Neuron (in vitro differentiated cells): ENCODE measurements at regions not wholly inside any gene's neighbourhood (a gene's known extent, or its start where the extent isn't known, plus 50 kb on each side); places are given as distances from the start of the nearest gene placed in this dataset.

Source experiments
- H2AFZ ChIP-seq: one replicate; pipeline ENCODE4 v1.6.1; 2013; ENCODE audit warnings: low read depth, mild to moderate bottlenecking, inconsistent platforms, low read length, moderate library complexity
- H3K27me3 ChIP-seq: one replicate; pipeline ENCODE4 v1.6.1; 2013; ENCODE audit warnings: low read length; ENCODE audit not compliant: insufficient read depth
- H3K36me3 ChIP-seq: one replicate; pipeline ENCODE4 v1.6.1; 2013; ENCODE audit warnings: low read length; ENCODE audit not compliant: insufficient read depth
- H3K4me1 ChIP-seq: one replicate; pipeline ENCODE4 v1.6.1; 2013; ENCODE audit warnings: low read length; ENCODE audit not compliant: insufficient read depth
- H3K4me3 ChIP-seq: 2 replicates; pipeline ENCODE4 v1.5.1; 2013; ENCODE audit warnings: mild to moderate bottlenecking, low read length, moderate library complexity
- H3K9me3 ChIP-seq: one replicate; pipeline ENCODE4 v1.6.1; 2013; ENCODE audit warnings: low read length

- no peak overlapping the region for H2AFZ ChIP-seq
- H3K36me3 ChIP-seq: no peaks in the 10 kb centered on the region
- H3K4me3 ChIP-seq: no peak overlapping the region
- no peaks in the 10 kb centered on the region for H3K4me1 ChIP-seq
- H3K9me3 ChIP-seq: peaks cover 3% of the 10 kb centered on the region
- H3K27me3 ChIP-seq: no peaks in the 10 kb centered on the region
These were observed 313.2 kb upstream of the DIO3 start for GRCh38 chr14:101247842-101248725.

- Histone ChIP-seq H2AFZ (no peak overlapping the region), H3K27me3 (no peaks in the 10 kb centered on the region), H3K4me3 (no peak overlapping the region), H3K9me3 (peaks cover 3% of the 10 kb centered on the region), H3K36me3 (no peaks in the 10 kb centered on the region), H3K4me1 (no peaks in the 10 kb centered on the region)
These were observed 312.2 kb upstream of the DIO3 start for GRCh38 chr14:101248840-101249675.

GRCh38 chr14:101249676-101250036 is 311.6 kb upstream of the DIO3 start:
- Histone ChIP-seq H2AFZ (no peak overlapping the region), H3K36me3 (no peaks in the 10 kb centered on the region), H3K27me3 (no peaks in the 10 kb centered on the region), H3K9me3 (peaks cover 3% of the 10 kb centered on the region), H3K4me1 (no peaks in the 10 kb centered on the region), H3K4me3 (no peak overlapping the region)

- Histone ChIP-seq H2AFZ (no peak overlapping the region), H3K27me3 (no peaks in the 10 kb centered on the region), H3K36me3 (no peaks in the 10 kb centered on the region), H3K4me3 (no peak overlapping the region), H3K9me3 (peaks cover 3% of the 10 kb centered on the region), H3K4me1 (no peaks in the 10 kb centered on the region)
These were observed 310.9 kb upstream of the DIO3 start for GRCh38 chr14:101250336-101250947.

- H3K4me3 ChIP-seq: no peak overlapping the region
- H2AFZ ChIP-seq: no peak overlapping the region
- no peaks in the 10 kb centered on the region for H3K36me3 ChIP-seq
- no peaks in the 10 kb centered on the region for H3K4me1 ChIP-seq
- H3K9me3 ChIP-seq: peaks cover 3% of the 10 kb centered on the region
- H3K27me3 ChIP-seq: no peaks in the 10 kb centered on the region
These were observed 310.1 kb upstream of the DIO3 start for GRCh38 chr14:101250948-101251811.

GRCh38 chr14:101251812-101252442 is 309.4 kb upstream of the DIO3 start:
- no peaks in the 10 kb centered on the region for H3K36me3 ChIP-seq
- H3K4me1 ChIP-seq: no peaks in the 10 kb centered on the region
- H3K9me3 ChIP-seq: peaks cover under 1% of the 10 kb centered on the region
- no peak overlapping the region for H2AFZ ChIP-seq
- no peak overlapping the region for H3K4me3 ChIP-seq
- no peaks in the 10 kb centered on the region for H3K27me3 ChIP-seq

GRCh38 chr14:101252443-101253214 is 308.7 kb upstream of the DIO3 start:
- no peak overlapping the region for H3K4me3 ChIP-seq
- no peaks in the 10 kb centered on the region for H3K36me3 ChIP-seq
- no peak overlapping the region for H2AFZ ChIP-seq
- no peaks in the 10 kb centered on the region for H3K27me3 ChIP-seq
- no peaks in the 10 kb centered on the region for H3K9me3 ChIP-seq
- no peaks in the 10 kb centered on the region for H3K4me1 ChIP-seq

GRCh38 chr14:101253948-101254347 is 307.3 kb upstream of the DIO3 start:
- H3K4me3 ChIP-seq: no peak overlapping the region

GRCh38 chr14:101254805-101255764 is 306.2 kb upstream of the DIO3 start:
- Histone ChIP-seq H3K4me3 (no peak overlapping the region), H3K9me3 (no peaks in the 10 kb centered on the region), H3K4me1 (no peaks in the 10 kb centered on the region), H2AFZ (no peak overlapping the region), H3K27me3 (no peaks in the 10 kb centered on the region), H3K36me3 (no peaks in the 10 kb centered on the region)

More at GRCh38 chr14:101253948-101254347, 307.3 kb upstream of the DIO3 start:
- no peak overlapping the region for H2AFZ ChIP-seq
- H3K36me3 ChIP-seq: no peaks in the 10 kb centered on the region
- no peaks in the 10 kb centered on the region for H3K27me3 ChIP-seq
- no peaks in the 10 kb centered on the region for H3K4me1 ChIP-seq
- no peaks in the 10 kb centered on the region for H3K9me3 ChIP-seq

GRCh38 chr14:101255765-101256125 is 305.6 kb upstream of the DIO3 start:
- H3K4me3 ChIP-seq: no peak overlapping the region
- no peaks in the 10 kb centered on the region for H3K4me1 ChIP-seq
- no peaks in the 10 kb centered on the region for H3K27me3 ChIP-seq
- H2AFZ ChIP-seq: no peak overlapping the region
- no peaks in the 10 kb centered on the region for H3K9me3 ChIP-seq
- H3K36me3 ChIP-seq: no peaks in the 10 kb centered on the region

GRCh38 chr14:101256266-101256665 is 305.0 kb upstream of the DIO3 start:
- Histone ChIP-seq H2AFZ (no peak overlapping the region), H3K4me3 (no peak overlapping the region), H3K9me3 (no peaks in the 10 kb centered on the region), H3K4me1 (no peaks in the 10 kb centered on the region), H3K36me3 (no peaks in the 10 kb centered on the region), H3K27me3 (no peaks in the 10 kb centered on the region)
